ENCODE measurements at regions not wholly inside any gene's neighbourhood (a gene's known extent, or its start where the extent isn't known, plus 50 kb on each side); places are given as distances from the start of the nearest gene placed in this dataset.

DNA sequence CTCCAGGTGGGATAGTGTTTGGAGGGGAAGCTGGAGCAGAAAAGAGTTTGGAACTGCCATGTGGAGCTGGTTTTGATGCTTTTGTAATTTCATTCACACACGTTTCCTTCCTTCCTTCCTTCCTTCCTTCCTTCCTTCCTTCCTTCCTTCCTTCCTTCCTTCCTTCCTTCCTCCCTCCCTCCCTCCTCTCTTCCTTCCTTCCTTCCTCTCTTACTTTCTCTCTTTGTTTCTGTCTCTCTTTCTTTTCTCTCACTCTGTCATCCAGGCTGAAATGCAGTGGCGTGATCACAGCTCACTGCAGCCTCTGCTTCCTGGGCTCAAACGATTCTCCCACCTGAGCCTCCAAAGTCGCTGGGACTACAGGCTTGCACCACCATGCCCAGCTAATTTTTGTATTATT, 168.0 kb upstream of the ARID2 start:
- TF ChIP-seq SMAD1 (CRISPR knock-in tag; IDR thresholded peaks at IDR 0.05; ENCODE audit: borderline replicate concordance, low read depth) (no peak), HNRNPLL (IDR thresholded peaks at IDR 0.05; ENCODE audit: low read depth, low read length, poor library complexity, severe bottlenecking) (no peak), CBX5 (CRISPR knock-in tag; IDR thresholded peaks at IDR 0.05; ENCODE audit: borderline replicate concordance) (no peak)
- TF ChIP-seq, protein P1, sequence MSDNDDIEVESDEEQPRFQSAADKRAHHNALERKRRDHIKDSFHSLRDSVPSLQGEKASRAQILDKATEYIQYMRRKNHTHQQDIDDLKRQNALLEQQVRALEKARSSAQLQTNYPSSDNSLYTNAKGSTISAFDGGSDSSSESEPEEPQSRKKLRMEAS (IDR thresholded peaks at IDR 0.05): no peak
